Fibroblast of upper back skin (primary cell): ENCODE measurements at regions not wholly inside any gene's neighbourhood (a gene's known extent, or its start where the extent isn't known, plus 50 kb on each side); places are given as distances from the start of the nearest gene placed in this dataset.
A peak's percentile ranks its signal among the peaks of the same experiment; 100 is the strongest.

Experiments
- DNase-seq: peaks from one replicate; pipeline ENCODE4 v3.0.0-alpha.2; 2013

GRCh38 chr6:4582506-4583417 is 193.4 kb upstream of the CDYL start:
- peak; percentile 72 for DNase-seq

GRCh38 chr6:4581468-4582385 is 194.5 kb upstream of the CDYL start:
- peak; percentile 95 for DNase-seq

GRCh38 chr6:4580361-4580760 is 195.8 kb upstream of the CDYL start:
- no peak for DNase-seq

GRCh38 chr6:4577406-4577805 is 198.8 kb upstream of the CDYL start:
- DNase-seq: peak; percentile 93

- no peak for DNase-seq
Measured at GRCh38 chr6:4575714-4576113, 200.5 kb upstream of the CDYL start.

GRCh38 chr6:4574007-4574406 is 202.2 kb upstream of the CDYL start:
- peak; percentile 92 for DNase-seq

GRCh38 chr6:4571011-4571410 is 205.2 kb upstream of the CDYL start:
- no peak for DNase-seq

- DNase-seq: no peak
Measured at GRCh38 chr6:4568138-4568537, 208.1 kb upstream of the CDYL start.

- DNase-seq: peak; percentile 77
Measured at GRCh38 chr6:4567141-4567540, 209.1 kb upstream of the CDYL start.

- DNase-seq: no peak
Measured at GRCh38 chr6:4565301-4566250, 210.6 kb upstream of the CDYL start.

- DNase-seq: peak; percentile 18
Measured at GRCh38 chr6:4564801-4565271, 211.4 kb upstream of the CDYL start.

- no peak for DNase-seq
Measured at GRCh38 chr6:4563877-4564276, 212.3 kb upstream of the CDYL start.

- DNase-seq: no peak
Measured at GRCh38 chr6:4563156-4563555, 213.0 kb upstream of the CDYL start.

GRCh38 chr6:4561773-4562400 is 214.3 kb upstream of the CDYL start:
- no peak for DNase-seq

- DNase-seq: no peak
Measured at GRCh38 chr6:4561078-4561435, 215.1 kb upstream of the CDYL start.

GRCh38 chr6:4560221-4561077 is 215.8 kb upstream of the CDYL start:
- no peak for DNase-seq

GRCh38 chr6:4559281-4559875 is 216.8 kb upstream of the CDYL start:
- DNase-seq: no peak

- DNase-seq: no peak
Measured at GRCh38 chr6:4554645-4555044, 221.6 kb upstream of the CDYL start.

- peak; percentile 64 for DNase-seq
Measured at GRCh38 chr6:4553387-4553786, 222.8 kb upstream of the CDYL start.

- DNase-seq: no peak
Measured at GRCh38 chr6:4550227-4550597, 226.0 kb upstream of the CDYL start.
